ENCODE measurements at regions not wholly inside any gene's neighbourhood (a gene's known extent, or its start where the extent isn't known, plus 50 kb on each side); places are given as distances from the start of the nearest gene placed in this dataset.

GRCh38 chr14:61953602-61954001 is 191.4 kb downstream of the SNAPC1 start:
- DNase-seq, result no peak

GRCh38 chr14:61954306-61954705 is 192.1 kb downstream of the SNAPC1 start:
- no peak for DNase-seq

- DNase-seq, result no peak
These were observed 194.3 kb downstream of the SNAPC1 start for GRCh38 chr14:61956517-61956916.

GRCh38 chr14:61959348-61959747 is 197.1 kb downstream of the SNAPC1 start:
- DNase-seq, result no peak

GRCh38 chr14:61961369-61961768 is 199.1 kb downstream of the SNAPC1 start:
- no peak for DNase-seq

- no peak for DNase-seq
These were observed 201.7 kb downstream of the SNAPC1 start for GRCh38 chr14:61963926-61964325.

GRCh38 chr14:61965030-61965745 is 203.0 kb downstream of the SNAPC1 start:
- no peak for DNase-seq

GRCh38 chr14:61968207-61968606 is 206.0 kb downstream of the SNAPC1 start:
- no peak for DNase-seq

GRCh38 chr14:61972711-61973110 is 210.5 kb downstream of the SNAPC1 start:
- DNase-seq, result no peak

- DNase-seq, result no peak
These were observed 211.8 kb downstream of the SNAPC1 start for GRCh38 chr14:61973981-61974380.

- no peak for DNase-seq
These were observed 215.0 kb downstream of the SNAPC1 start for GRCh38 chr14:61977217-61977616.

- no peak for DNase-seq
These were observed 226.0 kb downstream of the SNAPC1 start for GRCh38 chr14:61988240-61988639.

- no peak for DNase-seq
These were observed 229.9 kb downstream of the SNAPC1 start for GRCh38 chr14:61992139-61992538.

GRCh38 chr14:61992926-61993325 is 230.7 kb downstream of the SNAPC1 start:
- DNase-seq, result no peak

- DNase-seq, result no peak
These were observed 232.4 kb downstream of the SNAPC1 start for GRCh38 chr14:61994589-61994988.

- no peak for DNase-seq
These were observed 234.5 kb downstream of the SNAPC1 start for GRCh38 chr14:61996753-61997152.

GRCh38 chr14:61997161-61997560 is 234.9 kb downstream of the SNAPC1 start:
- no peak for DNase-seq

- DNase-seq, result no peak
These were observed 239.7 kb downstream of the SNAPC1 start for GRCh38 chr14:62001963-62002362.

GRCh38 chr14:62002642-62003041 is 240.4 kb downstream of the SNAPC1 start:
- no peak for DNase-seq

- DNase-seq, result no peak
These were observed 241.5 kb downstream of the SNAPC1 start for GRCh38 chr14:62003701-62004100.

GRCh38 chr14:62006116-62006731 is 244.0 kb downstream of the SNAPC1 start:
- DNase-seq, result no peak

GRCh38 chr14:62015243-62015642 is 253.0 kb downstream of the SNAPC1 start:
- no peak for DNase-seq

GRCh38 chr14:62015945-62016344 is 253.7 kb downstream of the SNAPC1 start:
- DNase-seq, result no peak

- DNase-seq, result no peak
These were observed 255.5 kb downstream of the SNAPC1 start for GRCh38 chr14:62017651-62018230.
